Ishikawa (cell line): ENCODE measurements at regions not wholly inside any gene's neighbourhood (a gene's known extent, or its start where the extent isn't known, plus 50 kb on each side); places are given as distances from the start of the nearest gene placed in this dataset.

Experiments used
- CREB1 ChIP-seq: IDR thresholded peaks from 2 replicates; pipeline ENCODE4 v1.6.1; 2012; ENCODE audit warnings: low read depth
- EP300 ChIP-seq: IDR thresholded peaks from 2 replicates; pipeline ENCODE4 v1.6.1; 2012; ENCODE audit warnings: borderline replicate concordance
- NFIC ChIP-seq: IDR thresholded peaks from 2 replicates; pipeline ENCODE4 v1.6.1; 2012
- RAD21 ChIP-seq: IDR thresholded peaks from 2 replicates; pipeline ENCODE4 v1.6.1; 2012; ENCODE audit warnings: low read depth
- REST ChIP-seq: IDR thresholded peaks from 2 replicates; pipeline ENCODE4 v1.6.1; 2012; ENCODE audit warnings: low read depth, mild to moderate bottlenecking
- TAF1 ChIP-seq: IDR thresholded peaks from 2 replicates; pipeline ENCODE4 v1.6.1; 2012; ENCODE audit warnings: low read depth, mild to moderate bottlenecking
- USF1 ChIP-seq: IDR thresholded peaks from 2 replicates; pipeline ENCODE4 v1.6.1; 2012
- YY1 ChIP-seq: IDR thresholded peaks from 2 replicates; pipeline ENCODE4 v1.6.1; 2012; ENCODE audit warnings: low read depth
- ZBTB7A ChIP-seq: IDR thresholded peaks from 2 replicates; pipeline ENCODE4 v1.6.1; 2012; ENCODE audit warnings: low read depth
- TF ChIP-seq, protein P1 (sequence below): IDR thresholded peaks from 2 replicates; pipeline ENCODE4 v1.6.1; 2012

GRCh38 chr22:47389201-47389600 lies 626.8 kb downstream of the TBC1D22A start:
- no peak for TF ChIP-seq REST
- TF ChIP-seq TAF1: no peak
- TF ChIP-seq RAD21: no peak
- no peak for TF ChIP-seq EP300
- no peak for TF ChIP-seq ZBTB7A
- TF ChIP-seq USF1: no peak
- no peak for TF ChIP-seq CREB1
- no peak for TF ChIP-seq NFIC
- TF ChIP-seq YY1: no peak
- TF ChIP-seq, protein P1, sequence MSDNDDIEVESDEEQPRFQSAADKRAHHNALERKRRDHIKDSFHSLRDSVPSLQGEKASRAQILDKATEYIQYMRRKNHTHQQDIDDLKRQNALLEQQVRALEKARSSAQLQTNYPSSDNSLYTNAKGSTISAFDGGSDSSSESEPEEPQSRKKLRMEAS: no peak
